C1 segment of cervical spinal cord (tissue), 14 donors: ENCODE measurements at regions not wholly inside any gene's neighbourhood (a gene's known extent, or its start where the extent isn't known, plus 50 kb on each side); places are given as distances from the start of the nearest gene placed in this dataset.
"Not testable (repeated sequence)": the region's sequence is repeated elsewhere in the genome, so short reads cannot be mapped to it uniquely, and the experiment has no call there.

Experiments used
- DNase-seq, 14 donors: peaks; one replicate each; lab custom pipeline; 2025; lab: John Stamatoyannopoulos, UW

- DNase-seq, result no peak
Measured at GRCh38 chr14:25699981-25700380, 650.0 kb upstream of the STXBP6 start.

GRCh38 chr14:25698111-25698510 lies 648.2 kb upstream of the STXBP6 start:
- DNase-seq, result no peak

DNA sequence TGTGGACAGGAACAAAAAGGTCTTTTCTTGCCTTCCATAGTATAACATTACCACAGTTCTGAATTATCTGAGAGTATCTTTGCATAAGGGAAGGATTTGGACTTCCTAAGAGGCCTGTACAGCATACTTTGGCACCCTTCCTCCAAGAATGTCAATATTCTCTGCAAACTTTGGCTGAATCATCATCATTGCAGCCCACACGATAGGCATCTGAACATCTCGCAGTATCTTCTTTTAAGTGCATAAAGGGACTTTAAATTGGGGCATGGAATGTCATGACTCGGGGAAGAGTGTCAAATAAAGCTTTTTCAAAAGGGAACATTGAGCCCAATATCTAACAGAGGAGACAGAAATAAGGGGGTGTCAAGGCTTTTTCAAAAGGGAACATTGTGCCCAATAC lies 646.2 kb upstream of the STXBP6 start:
- DNase-seq, result no peak

- no peak for DNase-seq
Measured at GRCh38 chr14:25685004-25685403, 635.1 kb upstream of the STXBP6 start.

GRCh38 chr14:25680934-25681333 lies 631.0 kb upstream of the STXBP6 start:
- no peak for DNase-seq

DNA sequence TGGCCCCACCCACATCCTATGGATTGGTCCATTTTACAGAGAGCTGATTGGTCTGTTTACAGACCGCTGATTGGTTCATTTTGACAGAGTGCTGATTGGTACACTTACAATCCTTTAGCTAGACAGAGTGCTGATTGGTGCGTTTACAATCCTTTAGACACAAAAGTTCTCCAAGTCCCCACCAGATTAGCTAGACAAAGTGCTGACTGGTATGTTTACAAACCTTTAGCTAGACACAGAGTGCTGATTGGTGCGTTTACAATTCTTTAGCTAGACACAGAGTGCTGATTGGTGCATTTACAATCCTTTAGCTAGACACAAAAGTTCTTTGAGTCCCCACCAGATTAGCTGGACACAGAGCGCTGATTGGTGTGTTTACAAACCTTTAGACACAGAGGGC lies 630.6 kb upstream of the STXBP6 start:
- DNase-seq, result not testable (repeated sequence)

GRCh38 chr14:25677111-25677510 lies 627.2 kb upstream of the STXBP6 start:
- DNase-seq, result no peak

- no peak for DNase-seq
Measured at GRCh38 chr14:25667387-25667786, 617.4 kb upstream of the STXBP6 start.

GRCh38 chr14:25666877-25667276 lies 616.9 kb upstream of the STXBP6 start:
- DNase-seq, result no peak

DNA sequence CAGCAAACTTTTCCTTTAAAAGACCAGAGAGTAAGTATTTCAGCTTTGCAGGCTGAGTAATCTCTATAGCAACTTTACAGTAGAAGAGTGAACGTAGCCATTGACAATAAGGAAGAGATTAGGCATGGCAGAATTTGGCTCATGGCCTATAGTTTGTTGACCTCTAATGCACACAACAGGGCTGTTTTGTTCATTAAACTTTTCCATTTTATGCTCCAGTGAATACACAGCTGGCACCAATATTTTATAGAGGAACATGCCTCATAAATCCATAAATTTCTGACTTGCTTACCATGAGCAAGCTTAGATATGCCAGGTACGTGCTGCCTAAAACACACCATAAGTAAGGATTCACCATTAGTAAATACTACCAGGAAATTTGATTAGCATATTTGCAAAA lies 609.0 kb upstream of the STXBP6 start:
- DNase-seq, result no peak

GRCh38 chr14:25630447-25630846 lies 580.5 kb upstream of the STXBP6 start:
- DNase-seq, result no peak

DNA sequence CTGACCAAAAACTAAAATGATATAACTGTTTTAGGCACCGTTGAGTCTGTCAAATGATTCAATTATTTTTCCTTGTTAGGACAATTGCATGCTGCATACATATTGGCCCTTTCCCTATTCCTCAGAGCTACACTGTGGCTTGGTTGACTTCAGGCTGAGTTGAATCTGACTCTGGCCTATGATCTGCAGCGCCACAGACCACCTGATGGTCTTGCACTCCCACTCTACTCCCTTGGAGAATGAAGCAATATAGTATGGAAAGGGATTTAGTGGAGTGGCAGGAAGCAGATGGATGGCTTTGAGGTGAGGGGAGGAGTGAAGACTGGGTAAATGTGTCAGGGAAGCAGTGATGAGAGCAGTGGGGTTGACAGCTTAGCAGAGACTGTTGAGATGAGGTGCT lies 579.0 kb upstream of the STXBP6 start:
- DNase-seq, result no peak

DNA sequence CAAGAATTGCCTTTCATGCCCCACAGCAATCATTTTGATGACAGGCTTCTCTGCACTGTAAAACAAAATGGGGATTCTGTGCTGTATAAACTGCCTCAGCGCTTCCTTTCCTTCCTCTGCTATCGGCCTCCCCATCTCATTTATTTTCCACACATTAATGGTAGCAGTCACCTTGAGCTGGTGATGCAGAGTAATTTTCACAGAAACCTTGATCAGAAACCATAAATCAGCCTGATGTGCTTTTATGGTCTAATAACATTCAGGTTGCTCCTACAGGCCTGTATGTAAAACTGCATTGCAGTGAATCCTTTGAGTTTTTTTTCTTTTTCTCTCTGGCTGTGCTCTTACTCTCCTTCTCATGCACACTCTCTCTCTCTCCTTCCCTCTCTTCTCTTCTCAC lies 578.4 kb upstream of the STXBP6 start:
- DNase-seq, result no peak

- DNase-seq, result no peak
Measured at GRCh38 chr14:25626986-25627385, 577.0 kb upstream of the STXBP6 start.

- DNase-seq, result no peak
Measured at GRCh38 chr14:25622763-25623162, 572.8 kb upstream of the STXBP6 start.

- DNase-seq, result no peak
Measured at GRCh38 chr14:25620515-25620914, 570.6 kb upstream of the STXBP6 start.

DNA sequence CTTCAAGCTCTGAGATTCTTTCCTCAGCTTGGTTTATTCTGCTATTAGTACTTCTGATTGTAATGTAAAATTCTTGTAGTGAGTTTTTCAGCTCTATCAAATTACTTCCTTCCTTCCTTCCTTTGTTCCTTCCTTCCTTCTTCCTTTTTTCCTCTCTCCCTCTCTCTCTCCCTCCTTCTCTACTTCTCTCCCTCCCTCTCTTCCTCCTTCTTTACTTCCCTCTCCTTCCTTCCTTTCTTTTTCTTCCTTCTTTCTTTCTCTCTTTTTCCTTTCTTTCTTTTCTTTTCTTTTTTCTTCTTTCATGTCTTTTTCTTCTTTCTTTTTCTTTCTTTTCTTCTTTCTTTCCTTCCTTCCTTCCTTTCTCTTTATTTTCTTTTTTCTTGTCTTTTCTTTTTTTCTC lies 565.2 kb upstream of the STXBP6 start:
- no peak for DNase-seq

GRCh38 chr14:25607192-25607591 lies 557.2 kb upstream of the STXBP6 start:
- DNase-seq, result no peak

- DNase-seq, result no peak
Measured at GRCh38 chr14:25602106-25602505, 552.2 kb upstream of the STXBP6 start.

GRCh38 chr14:25588751-25589150 lies 538.8 kb upstream of the STXBP6 start:
- DNase-seq, result no peak

GRCh38 chr14:25574628-25575325 lies 524.8 kb upstream of the STXBP6 start:
- no peak for DNase-seq

- peak in 1 of 14 donors; percentile 12 for DNase-seq
Measured at GRCh38 chr14:25570483-25570882, 520.5 kb upstream of the STXBP6 start.

GRCh38 chr14:25557466-25557865 lies 507.5 kb upstream of the STXBP6 start:
- no peak for DNase-seq

GRCh38 chr14:25552826-25553225 lies 502.9 kb upstream of the STXBP6 start:
- no peak for DNase-seq
